ENCODE measurements at regions not wholly inside any gene's neighbourhood (a gene's known extent, or its start where the extent isn't known, plus 50 kb on each side); places are given as distances from the start of the nearest gene placed in this dataset.

DNA sequence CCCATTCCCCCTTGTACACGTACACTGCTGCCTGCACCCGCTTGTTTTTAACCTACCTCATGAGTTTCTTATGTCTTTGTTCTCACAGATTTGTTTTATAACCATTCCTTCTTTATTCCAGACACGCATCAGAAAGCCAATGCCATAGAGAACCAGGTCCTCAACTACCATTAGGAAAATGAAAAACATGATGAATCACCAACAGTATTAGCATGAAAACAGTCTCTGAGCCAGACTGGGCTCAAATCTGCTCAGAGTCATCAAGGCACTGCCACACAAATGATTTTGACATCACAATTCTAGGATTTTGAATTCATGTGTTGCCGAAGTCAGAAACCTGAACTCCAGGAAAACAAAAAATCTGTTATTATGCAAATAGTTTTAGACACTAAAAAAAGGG is 394.1 kb upstream of the GRIA1 start:
- Mint-ChIP-seq H3K4me1 (ENCODE audit: low read depth, unreplicated experiment) (peaks cover 6% of the 10 kb centered on the region), H3K9me3 (ENCODE audit: unreplicated experiment) (no peaks in the 10 kb centered on the region), H3K27ac (ENCODE audit: unreplicated experiment) (no peak overlapping the region), H3K27me3 (ENCODE audit: low read depth, unreplicated experiment) (no peaks in the 10 kb centered on the region), H3K4me3 (ENCODE audit: unreplicated experiment) (no peak overlapping the region), H3K36me3 (ENCODE audit: low read depth, unreplicated experiment) (no peaks in the 10 kb centered on the region)
- H3K79me2 ChIP-seq (ENCODE audit: insufficient read depth, low read length), result no peaks in the 10 kb centered on the region
- FAIRE-seq (no peak), DNase-seq (ENCODE audit: low read depth) (no peak)
- no peak overlapping the region for H3K9ac ChIP-seq (ENCODE audit: low read length)
- TF ChIP-seq EZH2 (IDR thresholded peaks at IDR 0.05; ENCODE audit: insufficient read depth, low read length), result no peak
- no peak for TF ChIP-seq CTCF (IDR thresholded peaks at IDR 0.05; ENCODE audit: insufficient read depth, low read depth, low read length)
- no peaks in the 10 kb centered on the region for H3K36me3 ChIP-seq (ENCODE audit: insufficient read depth, low read length)
- H3K4me1 ChIP-seq (ENCODE audit: insufficient read depth, low read length), result no peaks in the 10 kb centered on the region
- no peak overlapping the region for H3K27ac ChIP-seq (ENCODE audit: low read depth, low read length)
- H3K9me3 ChIP-seq (ENCODE audit: insufficient read depth, low read depth, low read length), result no peaks in the 10 kb centered on the region
- H2AFZ ChIP-seq (ENCODE audit: low read depth, low read length), result no peak overlapping the region
- no peak overlapping the region for H3K4me2 ChIP-seq (ENCODE audit: low read length)
- no peaks in the 10 kb centered on the region for H4K20me1 ChIP-seq (ENCODE audit: insufficient read depth, low read length)
- no peak overlapping the region for H3K4me3 ChIP-seq (ENCODE audit: insufficient read depth, low read depth, low read length)
- no peaks in the 10 kb centered on the region for H3K27me3 ChIP-seq (ENCODE audit: insufficient read depth, low read length)

- H3K36me3 ChIP-seq (ENCODE audit: insufficient read depth, low read length), result no peaks in the 10 kb centered on the region
- no peaks in the 10 kb centered on the region for H4K20me1 ChIP-seq (ENCODE audit: insufficient read depth, low read length)
- Mint-ChIP-seq H3K9me3 (ENCODE audit: unreplicated experiment) (peaks cover 2% of the 10 kb centered on the region), H3K4me1 (ENCODE audit: low read depth, unreplicated experiment) (peaks cover 6% of the 10 kb centered on the region), H3K4me3 (ENCODE audit: unreplicated experiment) (no peak overlapping the region), H3K36me3 (ENCODE audit: low read depth, unreplicated experiment) (no peaks in the 10 kb centered on the region), H3K27me3 (ENCODE audit: low read depth, unreplicated experiment) (no peaks in the 10 kb centered on the region), H3K27ac (ENCODE audit: unreplicated experiment) (no peak overlapping the region)
- no peak overlapping the region for H2AFZ ChIP-seq (ENCODE audit: low read depth, low read length)
- H3K9ac ChIP-seq (ENCODE audit: low read length), result no peak overlapping the region
- H3K79me2 ChIP-seq (ENCODE audit: insufficient read depth, low read length), result no peaks in the 10 kb centered on the region
- no peak overlapping the region for H3K4me2 ChIP-seq (ENCODE audit: low read length)
- no peaks in the 10 kb centered on the region for H3K27me3 ChIP-seq (ENCODE audit: insufficient read depth, low read length)
- TF ChIP-seq EZH2 (IDR thresholded peaks at IDR 0.05; ENCODE audit: insufficient read depth, low read length), result no peak
- no peak for TF ChIP-seq CTCF (IDR thresholded peaks at IDR 0.05; ENCODE audit: insufficient read depth, low read depth, low read length)
- no peak overlapping the region for H3K4me3 ChIP-seq (ENCODE audit: insufficient read depth, low read depth, low read length)
- FAIRE-seq, result no peak
- H3K4me1 ChIP-seq (ENCODE audit: insufficient read depth, low read length), result no peaks in the 10 kb centered on the region
- H3K9me3 ChIP-seq (ENCODE audit: insufficient read depth, low read depth, low read length), result no peaks in the 10 kb centered on the region
- H3K27ac ChIP-seq (ENCODE audit: low read depth, low read length), result no peak overlapping the region
- DNase-seq (ENCODE audit: low read depth), result no peak
These were observed 391.1 kb upstream of the GRIA1 start for GRCh38 chr5:153099328-153099727.

DNA sequence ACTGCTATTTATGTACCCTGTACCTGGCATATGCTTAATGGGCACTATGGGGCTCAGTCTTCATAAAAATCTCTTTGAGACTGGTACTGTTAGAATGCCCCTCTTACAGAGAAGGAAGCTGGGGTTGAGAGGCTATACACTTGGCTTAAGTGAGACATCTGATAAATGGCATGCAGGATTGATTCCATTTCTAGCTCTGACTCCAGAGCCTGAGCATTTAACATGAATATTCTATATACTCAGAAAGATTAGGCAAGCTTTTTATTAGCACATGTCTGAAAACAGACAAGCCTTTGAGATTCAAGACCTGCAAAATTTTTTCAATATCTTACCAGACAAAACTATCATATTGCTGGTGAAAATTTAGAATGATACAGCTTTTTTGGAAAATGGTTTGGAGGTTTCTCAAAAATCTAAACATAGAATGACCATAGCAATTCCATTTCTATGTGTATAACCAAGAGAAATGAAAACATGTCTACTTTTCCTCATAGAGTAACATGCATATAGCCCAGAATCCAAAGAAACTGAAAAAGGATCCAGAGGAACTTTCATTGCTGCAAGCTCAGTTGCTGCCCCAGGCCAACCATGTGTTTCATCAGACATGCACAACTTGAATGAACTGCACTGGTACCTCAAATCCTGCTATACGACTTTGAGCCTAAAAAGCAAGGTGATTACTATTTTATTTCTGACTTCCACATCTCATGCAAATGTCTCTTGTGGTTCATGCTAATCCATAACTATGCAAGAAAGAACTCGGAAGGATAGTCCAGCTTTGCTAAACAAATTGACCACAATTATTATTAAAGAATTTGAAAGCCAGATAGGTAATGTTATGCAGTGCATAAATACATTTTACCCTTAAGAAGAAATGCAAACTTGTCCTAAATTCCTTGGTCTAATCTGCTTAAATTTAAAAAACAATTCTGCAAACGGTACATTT is 389.0 kb upstream of the GRIA1 start:
- H3K36me3 Mint-ChIP-seq (ENCODE audit: low read depth, unreplicated experiment), result no peaks in the 10 kb centered on the region
- no peak for TF ChIP-seq EZH2 (IDR thresholded peaks at IDR 0.05; ENCODE audit: insufficient read depth, low read length)
- no peak for TF ChIP-seq CTCF (IDR thresholded peaks at IDR 0.05; ENCODE audit: insufficient read depth, low read depth, low read length)
- no peak overlapping the region for H3K27ac ChIP-seq (ENCODE audit: low read depth, low read length)
- H3K9me3 ChIP-seq (ENCODE audit: insufficient read depth, low read depth, low read length), result no peaks in the 10 kb centered on the region
- DNase-seq (ENCODE audit: low read depth), result no peak
- H3K4me1 Mint-ChIP-seq (ENCODE audit: low read depth, unreplicated experiment), result peaks cover under 1% of the 10 kb centered on the region
- no peaks in the 10 kb centered on the region for H3K27me3 Mint-ChIP-seq (ENCODE audit: low read depth, unreplicated experiment)
- no peaks in the 10 kb centered on the region for H3K4me1 ChIP-seq (ENCODE audit: insufficient read depth, low read length)
- FAIRE-seq, result peak; percentile 23
- no peaks in the 10 kb centered on the region for H3K36me3 ChIP-seq (ENCODE audit: insufficient read depth, low read length)
- H3K9me3 Mint-ChIP-seq (ENCODE audit: unreplicated experiment), result peaks cover 2% of the 10 kb centered on the region
- H3K9ac ChIP-seq (ENCODE audit: low read length), result no peak overlapping the region
- H3K79me2 ChIP-seq (ENCODE audit: insufficient read depth, low read length), result no peaks in the 10 kb centered on the region
- no peak overlapping the region for H2AFZ ChIP-seq (ENCODE audit: low read depth, low read length)
- H3K4me2 ChIP-seq (ENCODE audit: low read length), result no peak overlapping the region
- no peak overlapping the region for H3K27ac Mint-ChIP-seq (ENCODE audit: unreplicated experiment)
- H3K4me3 Mint-ChIP-seq (ENCODE audit: unreplicated experiment), result no peak overlapping the region
- H3K4me3 ChIP-seq (ENCODE audit: insufficient read depth, low read depth, low read length), result no peak overlapping the region
- H4K20me1 ChIP-seq (ENCODE audit: insufficient read depth, low read length), result no peaks in the 10 kb centered on the region
- H3K27me3 ChIP-seq (ENCODE audit: insufficient read depth, low read length), result no peaks in the 10 kb centered on the region

Measured in astrocyte (in vitro differentiated cells and primary cell).